Motor neuron (in vitro differentiated cells): ENCODE measurements at regions not wholly inside any gene's neighbourhood (a gene's known extent, or its start where the extent isn't known, plus 50 kb on each side); places are given as distances from the start of the nearest gene placed in this dataset.
"Not testable (repeated sequence)": the region's sequence is repeated elsewhere in the genome, so short reads cannot be mapped to it uniquely, and the experiment has no call there.

Experiments
- ATAC-seq, 8 experiments: fragments of 200-7000 bp; cut with Tn5 transposase; replicated peaks in 6 of 8; 2 replicates each; pipeline ENCODE4 v1.8.0; 2021; ENCODE audit warnings: mild to moderate bottlenecking in 8 of 8, moderate library complexity in 8 of 8
- H3K27ac ChIP-seq, 2 donors: fragments of 250-450 bp; sonication (Bioruptor Pico); 2 replicates each; pipeline ENCODE4 v1.9.0; 2021; ENCODE audit warnings: antibody characterized with exemption in 2 of 2, mild to moderate bottlenecking in 2 of 2, moderate library complexity in 1 of 2
- H3K4me1 ChIP-seq, 2 donors: fragments of 250-450 bp; sonication (Bioruptor Pico); replicated peaks in 1 of 2; 2 replicates each; pipeline ENCODE4 v1.6.1; 2021; ENCODE audit warnings: antibody characterized with exemption in 2 of 2, mild to moderate bottlenecking in 2 of 2, moderate library complexity in 1 of 2
- H3K4me3 ChIP-seq, 5 donors: fragments of 250-450 bp; sonication (Bioruptor Pico); 2 replicates each; pipeline ENCODE4 v1.9.0; 2021; ENCODE audit warnings: antibody characterized with exemption in 5 of 5, mild to moderate bottlenecking in 5 of 5, moderate library complexity in 4 of 5
- WGBS, 10 experiments: fragments of 450-650 bp; shearing (Covaris generic); methylation state at CpG; one replicate each; pipeline ENCODE4 v1.0.0; 2022; 5-methylcytosine and 5-hydroxymethylcytosine counted together
- in situ Hi-C, 9 experiments: fragments of 400-800 bp; cut with MboI; loops; one replicate each; pipeline ENCODE4 v1.15.0; 2021; ENCODE audit warnings: low sequenced_read_pairs in 9 of 9, low pct_unique_long_range_greater_than_20kb in 2 of 9; ENCODE audit not compliant: unreplicated experiment in 9 of 9

DNA sequence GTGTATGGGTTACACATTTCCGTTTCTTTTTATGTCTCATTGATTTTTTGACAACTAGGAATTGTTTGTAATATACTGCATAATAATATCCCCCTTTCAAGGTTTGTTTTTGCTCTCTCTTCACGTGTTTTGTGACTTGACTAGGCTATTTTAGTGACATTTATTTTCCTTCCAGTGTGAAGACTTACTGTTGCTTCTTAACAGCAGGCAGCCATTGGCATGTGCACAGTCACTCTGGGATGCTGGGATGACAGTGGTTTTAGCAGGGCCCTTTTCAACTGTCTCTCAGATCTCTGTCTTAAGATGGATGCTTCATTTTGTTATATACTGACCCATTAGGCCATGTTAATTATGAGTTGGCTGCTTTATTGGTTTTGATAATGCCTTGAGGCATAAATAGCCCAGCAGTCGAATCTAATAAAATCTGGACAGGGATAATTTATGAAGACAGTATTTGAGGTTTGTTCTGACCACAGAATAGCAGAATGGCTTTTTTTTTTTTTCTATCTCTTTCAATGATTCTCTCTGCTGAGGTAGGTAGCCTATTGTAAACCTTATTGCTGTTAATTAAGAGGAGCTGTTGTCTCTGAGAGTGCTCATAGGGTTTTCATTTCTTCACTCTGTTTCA, 536.0 kb downstream of the GABRG2 start:
- peak in 5 of 8 experiments; percentile 97 to 99 (median 99) for ATAC-seq
- in situ Hi-C loops: no loop called here
- Histone ChIP-seq H3K27ac (no peak overlapping the region), H3K4me1 (peaks cover 3 to 7% of the 10 kb centered on the region in 2 donors), H3K4me3 (no peak overlapping the region)
- WGBS, 10 experiments: 0 to 67% (median 33%) methylated on average over 1 to 3 of the region's 3 CpGs

DNA sequence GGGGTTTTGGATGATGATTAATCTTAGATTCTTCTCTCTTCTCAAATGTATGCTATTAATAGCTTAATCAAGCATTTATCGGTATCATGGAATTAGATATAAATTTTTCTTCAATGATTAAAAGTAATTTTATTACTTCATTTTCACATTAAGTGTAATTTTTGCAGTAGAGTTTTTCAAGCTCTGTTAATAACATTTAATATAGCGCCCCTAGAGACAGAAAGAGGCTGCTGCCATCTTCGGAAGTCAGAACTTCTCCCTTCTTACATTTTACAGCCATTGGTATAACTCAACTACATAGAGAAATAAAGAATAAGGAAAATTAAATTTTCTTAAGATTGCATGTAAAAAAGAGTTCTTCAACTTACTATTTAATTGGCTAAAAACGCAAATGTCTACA, 540.3 kb downstream of the GABRG2 start:
- peaks cover 3 to 7% of the 10 kb centered on the region in 2 donors for H3K4me1 ChIP-seq
- in situ Hi-C loops: no loop called here
- H3K27ac ChIP-seq: no peak overlapping the region
- ATAC-seq: no peak
- no peak overlapping the region for H3K4me3 ChIP-seq
- 0 to 100% (median 45%) methylated on average over 3 to 4 of the region's 4 CpGs; no CpG with 5 or more reads in 1 of the 10 experiments for WGBS, 10 experiments

DNA sequence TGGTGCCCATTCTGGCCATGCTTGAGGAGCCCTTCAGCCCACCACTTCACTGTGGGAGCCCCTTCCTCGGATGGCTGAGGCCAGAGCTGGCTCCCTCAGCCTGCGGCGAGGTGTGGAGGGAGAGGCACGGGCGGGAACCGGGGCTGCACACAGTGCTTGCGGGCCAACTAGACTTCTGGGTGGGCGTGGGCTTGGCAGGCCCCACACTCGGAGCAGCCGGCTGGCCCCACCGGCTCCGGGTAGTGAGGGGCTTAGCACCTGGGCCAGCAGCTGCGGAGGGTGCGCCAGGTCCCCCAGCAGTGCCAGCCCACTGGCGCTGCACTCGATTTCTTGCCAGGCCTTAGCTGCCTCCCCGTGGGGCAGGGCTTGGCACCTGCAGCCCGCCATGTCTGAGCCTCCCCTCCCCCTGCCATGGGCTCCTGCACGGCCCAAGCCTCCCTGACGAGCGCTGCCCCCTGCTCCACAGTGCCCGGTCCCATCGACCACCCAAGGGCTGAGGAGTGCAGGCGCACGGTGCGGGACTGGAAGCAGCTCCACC, 554.2 kb downstream of the GABRG2 start:
- H3K4me1 ChIP-seq, H3K4me3 ChIP-seq, H3K27ac ChIP-seq, in situ Hi-C loops, ATAC-seq: not testable (repeated sequence)
- WGBS, 10 experiments: 53 to 100% (median 77%) methylated on average over 1 to 9 of the region's 26 CpGs; no CpG with 5 or more reads in 6 of the 10 experiments

DNA sequence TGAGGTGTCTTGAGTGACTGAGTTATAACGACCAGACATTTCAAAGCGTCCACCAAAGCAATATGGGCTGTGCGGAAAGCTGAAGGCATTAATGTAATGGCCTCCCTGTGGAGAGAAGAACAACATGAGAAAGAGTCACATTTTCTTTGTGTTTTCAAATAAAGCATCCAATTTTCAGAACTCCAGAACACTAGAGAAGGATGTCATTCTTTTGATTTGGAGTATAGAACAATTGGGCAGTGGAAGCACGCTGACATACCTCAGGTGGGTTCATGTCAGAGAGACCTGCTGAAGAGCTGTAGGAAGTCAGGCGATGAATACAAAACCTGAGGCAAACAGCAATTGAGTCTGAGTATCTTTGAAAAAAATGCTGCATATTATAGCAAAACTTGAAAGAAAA, 556.5 kb downstream of the GABRG2 start:
- ATAC-seq: no peak
- in situ Hi-C loops: no loop called here

DNA sequence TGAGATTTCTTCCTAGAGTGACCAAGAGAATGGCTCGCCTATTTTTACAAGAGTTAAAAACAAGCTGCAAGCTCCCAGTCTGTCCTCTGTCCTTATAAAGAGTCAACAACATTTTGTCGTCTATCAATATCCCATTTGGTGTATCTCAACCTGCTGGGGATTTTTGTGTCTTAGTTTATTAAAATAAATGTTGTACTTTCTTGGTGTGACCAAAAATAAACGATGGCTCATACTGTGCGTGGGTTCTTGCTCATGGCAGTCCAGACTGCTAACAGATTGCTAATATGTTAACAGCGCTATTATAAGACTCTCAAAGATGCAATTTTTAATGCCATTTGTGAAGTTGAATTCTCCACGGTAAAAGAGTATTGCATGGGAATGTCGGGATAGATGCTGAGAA, 569.9 kb downstream of the GABRG2 start:
- Histone ChIP-seq H3K27ac (no peak overlapping the region), H3K4me1 (no peaks in the 10 kb centered on the region), H3K4me3 (no peak overlapping the region)
- no peak for ATAC-seq
- 13 to 100% (median 94%) methylated on average over 2 to 7 of the region's 7 CpGs; no CpG with 5 or more reads in 1 of the 10 experiments for WGBS, 10 experiments
- in situ Hi-C loops: no loop called here

More for the DNA sequence above, 556.5 kb downstream of the GABRG2 start:
- Histone ChIP-seq H3K4me1 (no peaks in the 10 kb centered on the region), H3K4me3 (no peak overlapping the region), H3K27ac (no peak overlapping the region)
- WGBS, 10 experiments: 13 to 100% (median 74%) methylated on average over 1 to 5 of the region's 5 CpGs

DNA sequence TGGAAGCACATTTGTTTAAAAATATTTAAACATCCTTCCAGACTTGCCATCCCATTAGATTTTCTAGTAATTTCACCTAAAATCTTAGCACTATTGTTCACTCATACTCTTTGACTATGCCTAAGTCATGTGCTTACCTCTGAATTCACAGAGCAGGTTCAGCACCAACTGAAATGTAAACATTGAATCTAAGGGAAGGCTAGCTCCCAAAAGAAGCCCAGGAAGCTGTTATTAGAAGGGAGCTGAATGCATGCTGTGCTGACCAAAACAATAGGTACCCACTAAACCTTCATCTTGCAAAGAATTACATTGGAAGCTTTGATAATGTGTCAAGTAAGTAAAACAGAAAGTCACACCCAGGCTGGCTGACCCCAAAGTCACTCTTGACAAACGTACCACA, 571.3 kb downstream of the GABRG2 start:
- H3K4me1 ChIP-seq: no peaks in the 10 kb centered on the region
- 0 to 60% (median 20%) methylated on average over 1 of the region's 1 CpG; no CpG with 5 or more reads in 3 of the 10 experiments for WGBS, 10 experiments
- no peak overlapping the region for H3K4me3 ChIP-seq
- no peak for ATAC-seq
- in situ Hi-C loops: no loop called here
- H3K27ac ChIP-seq: no peak overlapping the region

DNA sequence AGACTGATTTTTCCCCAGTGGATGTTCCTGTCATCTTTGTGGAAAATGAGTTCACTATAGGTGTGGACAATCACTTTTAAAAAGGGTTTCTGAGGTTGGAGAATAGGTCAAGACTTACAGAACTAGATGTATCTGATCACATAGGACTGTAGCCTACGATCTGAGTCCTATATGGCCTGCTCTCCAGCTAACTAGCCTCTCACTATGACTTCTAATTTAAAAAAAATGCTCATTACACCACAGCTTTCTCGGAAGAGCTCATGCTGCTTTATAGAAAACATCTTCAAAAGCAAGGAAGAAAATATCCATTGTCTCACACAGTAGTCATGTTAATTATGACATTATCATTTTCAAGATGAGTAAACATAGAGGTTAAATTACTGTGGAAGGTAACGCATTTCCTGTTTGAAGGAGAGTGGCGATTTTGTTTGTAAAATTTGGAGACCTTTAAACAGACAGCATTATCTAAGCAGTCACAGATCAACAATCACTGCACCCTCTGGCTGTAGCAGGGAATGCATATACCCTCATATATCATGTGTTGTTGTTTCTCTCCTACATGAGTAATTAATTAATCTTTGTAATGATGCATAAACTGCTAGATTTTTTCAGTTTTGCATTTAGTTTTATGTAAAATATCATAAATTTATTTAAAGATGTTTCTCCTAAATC, 573.7 kb downstream of the GABRG2 start:
- Histone ChIP-seq H3K4me3 (no peak overlapping the region), H3K4me1 (no peaks in the 10 kb centered on the region), H3K27ac (no peak overlapping the region)
- in situ Hi-C loops: no loop called here
- ATAC-seq: no peak
- 0 to 74% (median 29%) methylated on average over 2 to 4 of the region's 4 CpGs for WGBS, 10 experiments

DNA sequence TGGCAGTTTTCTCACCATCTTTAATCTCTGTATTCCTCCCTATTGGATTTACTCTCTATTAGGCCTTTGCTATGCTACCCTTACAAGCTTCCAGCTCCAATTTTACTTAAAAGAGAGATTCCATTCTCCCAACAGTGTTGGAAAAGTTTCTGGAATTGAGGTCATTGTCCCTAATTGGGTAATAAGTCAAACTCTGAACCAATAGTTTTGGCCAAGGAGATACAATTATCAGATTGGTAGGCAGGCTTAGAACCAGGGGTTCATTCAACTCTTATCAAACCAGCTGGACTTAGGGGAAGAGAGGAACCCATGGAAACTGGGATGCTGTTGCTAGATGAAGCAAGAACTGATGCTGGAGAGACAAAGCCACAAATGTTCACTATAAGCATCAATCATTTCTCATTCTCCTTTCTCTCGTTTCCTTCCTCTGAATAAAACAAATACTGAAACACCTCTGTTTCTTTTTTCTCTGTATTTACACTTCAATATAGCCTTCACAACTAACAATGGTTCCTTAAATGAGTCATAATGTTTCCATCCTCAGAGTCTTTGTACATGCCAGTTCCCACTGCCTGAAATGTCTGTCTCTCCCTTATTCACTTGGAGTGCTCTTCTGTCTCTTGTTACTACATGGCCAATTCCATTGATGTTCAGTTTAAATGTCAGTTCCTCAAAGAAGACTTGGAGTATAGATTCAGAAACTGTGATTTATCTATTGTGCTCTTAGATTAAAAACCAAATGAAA, 587.3 kb downstream of the GABRG2 start:
- in situ Hi-C loops: no loop called here
- H3K4me3 ChIP-seq: no peak overlapping the region
- H3K4me1 ChIP-seq: no peaks in the 10 kb centered on the region
- H3K27ac ChIP-seq: no peak overlapping the region
- 0 to 50% (median 11%) methylated on average over 1 of the region's 1 CpG; no CpG with 5 or more reads in 3 of the 10 experiments for WGBS, 10 experiments
- peak in 5 of 8 experiments; percentile 94 to 96 (median 96) for ATAC-seq

DNA sequence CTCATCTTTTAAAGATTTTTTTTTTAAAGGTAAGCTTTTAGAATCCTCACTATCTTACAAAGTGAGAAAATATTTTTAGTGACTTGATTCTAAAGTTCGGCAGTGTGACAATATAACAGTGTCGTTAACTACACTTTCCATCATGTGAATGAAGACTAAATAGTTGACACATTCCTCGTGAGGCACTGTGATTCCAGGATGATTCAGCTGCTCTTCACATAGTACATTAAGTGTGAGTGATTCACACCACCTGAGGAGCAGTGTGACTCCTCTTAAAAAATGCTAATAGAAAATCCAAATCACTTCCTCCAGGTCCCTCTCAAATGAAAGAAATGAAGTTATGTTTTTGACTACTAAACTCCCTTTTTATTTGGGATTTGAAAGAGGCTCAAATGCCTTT, 589.5 kb downstream of the GABRG2 start:
- no peak for ATAC-seq
- in situ Hi-C loops: no loop called here
- H3K27ac ChIP-seq: no peak overlapping the region
- WGBS, 10 experiments: 17 to 79% (median 57%) methylated on average over 1 to 3 of the region's 3 CpGs; no CpG with 5 or more reads in 1 of the 10 experiments
- H3K4me3 ChIP-seq: no peak overlapping the region
- H3K4me1 ChIP-seq: no peaks in the 10 kb centered on the region

DNA sequence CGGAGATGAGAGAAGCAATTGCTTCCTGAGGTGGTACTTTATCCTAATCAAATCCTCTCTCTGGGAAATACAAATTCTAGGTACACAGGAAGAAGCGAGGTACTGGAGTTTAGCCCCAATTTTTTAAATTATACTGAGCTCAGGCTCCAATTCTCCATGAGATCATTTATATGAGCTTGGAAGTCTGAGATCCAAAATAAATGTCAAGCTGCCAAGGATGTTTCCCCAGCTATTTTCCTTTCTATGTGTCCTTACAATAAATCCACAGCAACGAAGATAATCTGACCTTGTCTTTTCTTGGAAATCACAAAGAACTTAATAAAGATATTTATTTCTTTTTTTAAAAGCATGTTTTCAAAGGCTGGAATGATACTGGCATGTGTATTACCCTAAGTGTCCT, 597.3 kb downstream of the GABRG2 start:
- Histone ChIP-seq H3K4me3 (no peak overlapping the region), H3K4me1 (peaks cover 0 to 3% of the 10 kb centered on the region in 2 donors), H3K27ac (no peak overlapping the region)
- 5 to 94% (median 65%) methylated on average over 1 to 3 of the region's 3 CpGs; no CpG with 5 or more reads in 2 of the 10 experiments for WGBS, 10 experiments
- in situ Hi-C loops: no loop called here
- ATAC-seq: no peak

DNA sequence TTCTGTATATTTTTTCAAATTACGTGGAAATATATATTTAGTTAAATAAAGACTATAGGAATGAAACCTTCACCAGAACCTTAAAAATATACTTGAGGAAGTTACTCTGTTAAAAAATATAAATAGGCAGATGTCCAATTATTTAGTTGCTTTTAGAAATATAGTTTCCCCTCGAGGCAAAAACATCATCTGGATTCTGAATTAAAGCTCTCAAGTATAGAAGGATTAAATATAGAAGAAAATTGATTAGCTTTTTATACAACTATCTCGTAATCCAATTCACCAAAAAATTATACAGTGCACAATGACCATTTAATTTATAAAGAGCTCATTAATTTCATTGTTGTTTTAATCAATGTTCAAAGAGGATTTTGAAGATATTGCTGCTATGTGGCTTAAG, 601.4 kb downstream of the GABRG2 start:
- Histone ChIP-seq H3K27ac (no peak overlapping the region), H3K4me3 (no peak overlapping the region), H3K4me1 (peaks cover 0 to 9% of the 10 kb centered on the region in 2 donors)
- no peak for ATAC-seq
- in situ Hi-C loops: no loop called here
- 3 to 93% (median 80%) methylated on average over 2 to 3 of the region's 3 CpGs for WGBS, 10 experiments

DNA sequence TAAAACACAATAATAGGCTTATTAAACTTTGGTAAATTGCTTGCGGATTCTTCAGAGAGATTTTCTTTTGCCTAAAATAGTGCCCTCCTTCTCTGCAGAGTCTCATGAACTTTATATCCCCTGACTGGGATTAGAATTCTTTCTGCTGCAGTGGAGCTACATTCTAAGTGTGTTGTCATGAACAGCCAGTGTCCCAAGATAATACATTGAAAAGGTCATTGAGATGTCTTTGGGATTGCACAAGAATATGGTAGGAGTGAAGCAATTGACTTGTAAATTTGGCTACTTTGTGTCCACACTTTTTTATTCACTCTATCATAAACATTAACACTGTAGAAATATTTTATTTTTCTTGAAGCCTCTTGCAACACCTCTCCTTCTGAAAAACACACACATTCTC, 604.5 kb downstream of the GABRG2 start:
- in situ Hi-C loops: no loop called here
- no peak for ATAC-seq
- 0 to 100% (median 82%) methylated on average over 1 of the region's 1 CpG for WGBS, 10 experiments
- Histone ChIP-seq H3K4me1 (peaks cover 0 to 9% of the 10 kb centered on the region in 2 donors), H3K27ac (no peak overlapping the region), H3K4me3 (no peak overlapping the region)

DNA sequence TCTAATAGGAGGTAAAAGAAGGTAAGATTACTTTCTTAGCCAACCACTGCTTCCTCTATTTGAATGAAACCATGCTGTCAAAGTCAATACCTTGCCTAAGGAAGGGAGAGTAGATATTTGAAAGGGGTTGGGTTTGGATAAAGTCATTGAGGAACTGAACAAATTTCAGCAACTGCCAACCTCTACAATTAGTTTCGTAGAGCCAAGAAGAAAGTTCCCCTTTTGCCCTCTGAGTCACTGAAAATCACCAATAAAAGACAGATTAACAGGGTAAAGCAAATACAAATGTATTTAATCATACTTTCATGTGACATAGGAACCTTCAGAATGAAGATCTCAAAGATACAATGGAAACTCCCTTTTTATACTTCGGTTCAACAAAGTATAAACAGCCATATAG, 615.7 kb downstream of the GABRG2 start:
- WGBS, 10 experiments: 0 to 85% (median 47%) methylated on average over 1 to 2 of the region's 2 CpGs; no CpG with 5 or more reads in 2 of the 10 experiments
- no peak overlapping the region for H3K27ac ChIP-seq
- H3K4me3 ChIP-seq: no peak overlapping the region
- in situ Hi-C loops: no loop called here
- H3K4me1 ChIP-seq: no peaks in the 10 kb centered on the region
- ATAC-seq: no peak
